ENCODE measurements at regions not wholly inside any gene's neighbourhood (a gene's known extent, or its start where the extent isn't known, plus 50 kb on each side); places are given as distances from the start of the nearest gene placed in this dataset.
A peak's percentile ranks its signal among the peaks of the same experiment; 100 is the strongest.

DNA sequence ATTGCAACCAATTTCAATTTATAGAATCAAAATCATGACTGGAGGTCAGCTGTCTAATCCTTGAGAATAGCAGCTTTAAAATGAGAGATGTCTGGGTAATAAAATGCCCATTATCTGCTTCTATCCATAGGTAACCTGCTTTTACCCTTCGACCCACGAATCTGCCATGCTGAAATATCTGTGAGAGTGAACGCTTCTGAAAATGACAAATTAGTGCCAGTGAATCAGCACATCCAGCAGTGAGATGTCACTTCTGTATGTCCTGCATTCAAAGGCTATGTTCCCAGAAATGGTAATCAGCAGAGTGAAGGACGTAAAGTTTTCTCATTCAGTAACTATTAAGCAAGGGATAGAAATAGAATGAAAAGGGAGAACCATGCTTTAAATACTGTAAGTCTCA lies 532.4 kb upstream of the ITGA1 start:
- Histone ChIP-seq H3K4me1 (no peaks in the 10 kb centered on the region), H3K27ac (no peak overlapping the region), H3K27me3 (no peaks in the 10 kb centered on the region), H3K4me3 (no peak overlapping the region), H3K36me3 (no peaks in the 10 kb centered on the region), H3K9me3 (no peaks in the 10 kb centered on the region)
- no peak for DNase-seq
- intact Hi-C loops (cut with DNase I; ENCODE audit: low total_unique reads), result no loop called here
- TF ChIP-seq CTCF (IDR thresholded peaks at IDR 0.05), result no peak

DNA sequence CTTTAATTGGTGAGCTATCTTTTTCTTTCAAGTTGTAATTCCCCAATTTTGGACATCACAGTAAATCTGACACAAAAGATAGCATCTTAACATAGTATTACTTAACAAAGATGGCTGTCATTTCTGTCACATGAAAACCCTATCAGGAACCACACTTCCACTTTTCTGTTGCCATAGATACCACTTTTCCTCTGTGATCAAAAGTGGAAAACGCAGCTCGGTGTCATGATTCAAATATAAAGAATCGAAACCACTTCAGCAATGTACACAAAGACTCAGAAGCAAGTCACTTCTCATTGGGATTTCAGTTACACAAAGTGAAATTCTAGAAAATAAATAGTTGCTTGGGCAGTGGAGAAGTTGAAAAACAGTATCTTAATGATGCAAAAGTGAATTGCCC lies 524.9 kb upstream of the ITGA1 start:
- Histone ChIP-seq H3K36me3 (no peaks in the 10 kb centered on the region), H3K27me3 (no peaks in the 10 kb centered on the region), H3K27ac (no peak overlapping the region), H3K4me3 (no peak overlapping the region), H3K4me1 (no peaks in the 10 kb centered on the region), H3K9me3 (no peaks in the 10 kb centered on the region)
- intact Hi-C loops (cut with DNase I; ENCODE audit: low total_unique reads), result no loop called here
- no peak for TF ChIP-seq CTCF (IDR thresholded peaks at IDR 0.05)
- no peak for DNase-seq

DNA sequence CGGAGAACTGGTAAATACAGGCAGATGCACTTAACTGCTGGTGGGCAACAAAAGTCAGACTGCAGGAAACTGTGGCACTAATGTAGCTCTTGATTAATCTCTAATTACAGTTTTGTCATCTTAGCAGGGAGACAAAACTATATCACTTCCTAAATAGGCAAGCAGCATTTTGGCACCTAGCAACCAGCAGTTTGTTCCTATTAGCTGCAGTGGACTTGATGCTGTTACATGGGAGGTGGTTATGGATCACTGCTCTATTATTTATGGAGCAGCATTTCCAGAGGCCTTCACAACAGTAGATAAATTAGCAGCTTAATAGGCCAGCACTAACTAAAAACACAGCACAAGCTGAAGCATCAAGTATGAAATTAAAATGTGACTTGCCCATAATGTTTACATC lies 518.3 kb upstream of the ITGA1 start:
- intact Hi-C loops (cut with DNase I; ENCODE audit: low total_unique reads), result no loop called here
- no peak overlapping the region for H3K27ac ChIP-seq
- H3K9me3 ChIP-seq, result no peaks in the 10 kb centered on the region
- no peak for TF ChIP-seq CTCF (IDR thresholded peaks at IDR 0.05)
- no peaks in the 10 kb centered on the region for H3K27me3 ChIP-seq
- DNase-seq, result no peak
- no peaks in the 10 kb centered on the region for H3K36me3 ChIP-seq
- H3K4me1 ChIP-seq, result no peaks in the 10 kb centered on the region
- H3K4me3 ChIP-seq, result peak overlapping the region in 1 of 2 donors; percentile 6

- Histone ChIP-seq H3K36me3 (no peaks in the 10 kb centered on the region), H3K27me3 (no peaks in the 10 kb centered on the region), H3K4me3 (peak overlapping the region in 1 of 2 donors; percentile 6), H3K9me3 (no peaks in the 10 kb centered on the region), H3K27ac (no peak overlapping the region), H3K4me1 (no peaks in the 10 kb centered on the region)
- DNase-seq, result no peak
- intact Hi-C loops (cut with DNase I; ENCODE audit: low total_unique reads), result no loop called here
- TF ChIP-seq CTCF (IDR thresholded peaks at IDR 0.05), result no peak
These were observed 517.9 kb upstream of the ITGA1 start for GRCh38 chr5:52269859-52270258.

- no peak overlapping the region for H3K4me3 ChIP-seq
- H3K27ac ChIP-seq, result no peak overlapping the region
- TF ChIP-seq CTCF (IDR thresholded peaks at IDR 0.05), result no peak
- H3K9me3 ChIP-seq, result peaks cover 0 to 2% (median 0%) of the 10 kb centered on the region in 3 donors
- no peaks in the 10 kb centered on the region for H3K27me3 ChIP-seq
- H3K36me3 ChIP-seq, result no peaks in the 10 kb centered on the region
- DNase-seq, result no peak
- intact Hi-C loops (cut with DNase I; ENCODE audit: low total_unique reads), result no loop called here
- no peaks in the 10 kb centered on the region for H3K4me1 ChIP-seq
These were observed 512.1 kb upstream of the ITGA1 start for GRCh38 chr5:52275639-52276038.

- peaks cover 0 to 2% (median 0%) of the 10 kb centered on the region in 3 donors for H3K9me3 ChIP-seq
- intact Hi-C loops (cut with DNase I; ENCODE audit: low total_unique reads), result no loop called here
- H3K36me3 ChIP-seq, result no peaks in the 10 kb centered on the region
- H3K27ac ChIP-seq, result no peak overlapping the region
- H3K27me3 ChIP-seq, result no peaks in the 10 kb centered on the region
- DNase-seq, result no peak
- H3K4me1 ChIP-seq, result no peaks in the 10 kb centered on the region
- no peak for TF ChIP-seq CTCF (IDR thresholded peaks at IDR 0.05)
- H3K4me3 ChIP-seq, result no peak overlapping the region
These were observed 510.6 kb upstream of the ITGA1 start for GRCh38 chr5:52277101-52277500.

Data from tibial artery (tissue), 4 donors.